HepG2 (cell line): ENCODE measurements at regions not wholly inside any gene's neighbourhood (a gene's known extent, or its start where the extent isn't known, plus 50 kb on each side); places are given as distances from the start of the nearest gene placed in this dataset.

Experiments
- ATAC-seq: fragments of 200-7000 bp; cut with Tn5 transposase; 3 replicates; pipeline ENCODE4 v1.9.1; 2020; ENCODE audit warnings: mild to moderate bottlenecking, moderate library complexity
- BruUV-seq: library from RNA; stranded (reverse); fragments of 400-500 nt; replicated peaks from 2 replicates; lab custom pipeline; 2021; lab: Mats Ljungman, UMichigan
- CTCF ChIA-PET: fragments of 300-600 bp; formaldehyde crosslinking; extraction: SDS; loops from one replicate; lab custom pipeline; 2021; ENCODE audit warnings: low total read pairs, inconsistent platforms, low intra/inter-chr PET ratio; lab: Yijun Ruan, JAX
- POLR2A ChIA-PET: fragments of 350-600 bp; sonication (Branson Sonifier 250); formaldehyde crosslinking; loops from one replicate; lab custom pipeline; 2020; ENCODE audit warnings: antibody characterized with exemption, inconsistent platforms; lab: Yijun Ruan, JAX
- DNase-seq: peaks from one replicate; pipeline ENCODE4 v3.0.0-alpha.2; 2015; ENCODE audit warnings: low spot score
- FAIRE-seq: peaks from 3 replicates; lab custom pipeline; 2011; peaks lifted over from hg19 to GRCh38; lab: Jason Lieb, UNC
- H2AFZ ChIP-seq: one replicate; pipeline ENCODE4 v1.6.1; 2011; ENCODE audit warnings: low read length, inconsistent platforms
- H3K27ac ChIP-seq: fragments of 300-600 bp; 3 replicates; pipeline ENCODE4 v1.8.0; 2011; ENCODE audit warnings: mixed run types, mild to moderate bottlenecking, mixed read lengths, low read length, inconsistent platforms; ENCODE audit not compliant: insufficient read depth; ENCODE audit errors: extremely low read length
- H3K27me3 ChIP-seq, 2 experiments: fragments of 200-600 bp in 1 of 2; 2 replicates in 1 of 2; 3 replicates in 1 of 2; pipeline versions ENCODE4 v1.6.0 to v1.8.0; 2011; ENCODE audit warnings: low read length in 2 of 2, mild to moderate bottlenecking in 2 of 2, moderate library complexity in 2 of 2, inconsistent platforms in 1 of 2; ENCODE audit not compliant: insufficient read depth in 2 of 2, control insufficient read depth in 1 of 2
- H3K36me3 ChIP-seq, 2 experiments: fragments of 200-600 bp in 1 of 2; replicated peaks in 1 of 2; 2 replicates in 1 of 2; 3 replicates in 1 of 2; pipeline versions ENCODE4 v1.5.1 to v1.8.0; 2011; ENCODE audit warnings: low read length in 2 of 2, inconsistent platforms in 1 of 2; ENCODE audit not compliant: insufficient read depth in 2 of 2, control insufficient read depth in 1 of 2
- H3K4me1 ChIP-seq: 2 replicates; pipeline ENCODE4 v1.5.1; 2012; ENCODE audit warnings: low read length, inconsistent platforms; ENCODE audit not compliant: insufficient read depth
- H3K4me2 ChIP-seq: 2 replicates; pipeline ENCODE4 v1.6.0; 2011; ENCODE audit warnings: low read depth, low read length, inconsistent platforms
- H3K4me3 ChIP-seq, 3 experiments: fragments of 200-600 bp in 1 of 3; sonication (generic), shearing (Covaris generic) in 1 of 3; replicated peaks in 1 of 3; 2 replicates each; pipeline ENCODE4 v1.5.1; 2011 to 2016; ENCODE audit warnings: low read length in 3 of 3, inconsistent platforms in 2 of 3, low read depth in 2 of 3, mild to moderate bottlenecking in 2 of 3, control low read depth in 1 of 3, mixed read lengths in 1 of 3; ENCODE audit not compliant: insufficient read depth in 1 of 3
- H3K79me2 ChIP-seq: one replicate; pipeline ENCODE4 v1.6.1; 2011; ENCODE audit warnings: low read length, inconsistent platforms; ENCODE audit not compliant: insufficient read depth
- H3K9ac ChIP-seq: 2 replicates; pipeline ENCODE4 v1.6.0; 2011; ENCODE audit warnings: mild to moderate bottlenecking, low read depth, low read length, inconsistent platforms; ENCODE audit not compliant: insufficient read depth
- H3K9me3 ChIP-seq: 2 replicates; pipeline ENCODE4 v1.5.1; 2012; ENCODE audit warnings: mild to moderate bottlenecking, low read length
- H4K20me1 ChIP-seq: 2 replicates; pipeline ENCODE4 v1.6.0; 2011; ENCODE audit warnings: inconsistent platforms, mild to moderate bottlenecking, low read length, moderate library complexity; ENCODE audit not compliant: insufficient read depth
- FOXM1 ChIP-seq: sonication (generic); formaldehyde crosslinking; IDR thresholded peaks from 2 replicates; pipeline ENCODE4 v1.5.0; 2020; ENCODE audit warnings: missing genetic modification reagents
- MED1 ChIP-seq: sonication (generic); formaldehyde crosslinking; IDR thresholded peaks from 2 replicates; pipeline ENCODE4 v1.4.0; 2020; ENCODE audit warnings: missing genetic modification reagents
- MIXL1 ChIP-seq: IDR thresholded peaks from 2 replicates; pipeline ENCODE4 v1.6.1; 2016
- RBAK ChIP-seq: sonication (generic); formaldehyde crosslinking; IDR thresholded peaks from 2 replicates; pipeline ENCODE4 v1.5.1; 2020; ENCODE audit warnings: mild to moderate bottlenecking, missing genetic modification reagents
- RBM22 ChIP-seq: fragments of 200-400 bp; formaldehyde crosslinking; optimal IDR thresholded peaks from 2 replicates; pipeline ENCODE3; 2017; ENCODE audit warnings: mild to moderate bottlenecking, low read length, moderate library complexity
- ZNF24 ChIP-seq: fragments of 450-650 bp; IDR thresholded peaks from 2 replicates; pipeline ENCODE4 v1.6.1; 2017; ENCODE audit warnings: antibody characterized with exemption, mild to moderate bottlenecking
- ZNF577 ChIP-seq: sonication (generic); formaldehyde crosslinking; IDR thresholded peaks from 2 replicates; pipeline ENCODE4 v1.4.0; 2020; ENCODE audit warnings: mild to moderate bottlenecking, low read depth, missing genetic modification reagents, borderline replicate concordance
- ZNF713 ChIP-seq: sonication (generic); formaldehyde crosslinking; IDR thresholded peaks from 2 replicates; pipeline ENCODE4 v1.4.0; 2020; ENCODE audit warnings: mild to moderate bottlenecking, missing genetic modification reagents
- whole genome bisulfite sequencing: methylation state at CpG from one replicate; pipeline ENCODE4 v1.1.6; 2017; ENCODE audit warnings: low lambda C conversion rate; 5-methylcytosine and 5-hydroxymethylcytosine counted together
- in situ Hi-C: cut with HindIII; loops from 2 replicates; pipeline ENCODE4 v1.10.0; 2017; ENCODE audit warnings: low pct_unique_long_range_greater_than_20kb; ENCODE audit not compliant: extremely low pct_ligation_motif_present
- intact Hi-C: fragments of 100-400 bp; cut with micrococcal nuclease; formaldehyde crosslinking; loops from one replicate; pipeline ENCODE4 v1.10.0; 2022; ENCODE audit not compliant: unreplicated experiment
- TF ChIP-seq, protein P1 (sequence below): sonication (generic); formaldehyde crosslinking; IDR thresholded peaks from one replicate; pipeline ENCODE4 v1.5.1; 2020; ENCODE audit warnings: mild to moderate bottlenecking, missing genetic modification reagents; ENCODE audit errors: not compliant biosample characterization
- TF ChIP-seq, protein P2 (sequence below): sonication (generic); formaldehyde crosslinking; IDR thresholded peaks from 2 replicates; pipeline ENCODE4 v1.8.0; 2022; ENCODE audit warnings: mild to moderate bottlenecking, missing genetic modification reagents, moderate library complexity
- TF ChIP-seq, protein P3 (sequence below): sonication (generic); formaldehyde crosslinking; IDR thresholded peaks from 2 replicates; pipeline ENCODE4 v1.8.1; 2023; ENCODE audit warnings: mild to moderate bottlenecking, inconsistent platforms, moderate library complexity, missing genetic modification reagents, borderline replicate concordance

DNA sequence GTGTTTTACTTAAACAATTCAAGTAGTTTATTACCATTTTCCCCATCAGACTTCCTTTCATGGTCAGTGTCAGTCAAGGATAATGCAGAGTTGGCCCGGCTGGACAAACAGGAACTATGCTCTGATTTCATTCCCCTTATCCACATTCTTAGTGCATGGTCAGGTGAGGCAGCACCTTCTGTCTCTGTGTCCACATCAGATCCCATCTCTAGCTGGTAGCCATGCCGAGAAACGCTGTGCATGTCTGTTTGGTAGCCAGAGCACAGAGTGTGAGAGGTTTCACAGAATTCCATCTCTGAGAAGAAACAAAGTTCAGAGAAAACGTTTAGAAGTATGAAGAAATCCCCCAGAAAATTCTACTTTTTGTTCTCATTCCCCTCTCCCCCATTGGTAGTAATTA, 423.7 kb upstream of the TEX13C start:
- Histone ChIP-seq H3K27me3 (no peaks in the 10 kb centered on the region), H3K4me1 (no peaks in the 10 kb centered on the region), H2AFZ (no peak overlapping the region), H3K9ac (no peak overlapping the region), H3K79me2 (no peaks in the 10 kb centered on the region), H3K4me2 (no peak overlapping the region), H3K36me3 (no peaks in the 10 kb centered on the region), H3K4me3 (no peak overlapping the region), H3K9me3 (no peaks in the 10 kb centered on the region), H3K27ac (no peak overlapping the region), H4K20me1 (no peaks in the 10 kb centered on the region)
- in situ Hi-C loops (no loop called here), intact Hi-C loops (no loop called here)
- ATAC-seq, result no peak
- CTCF ChIA-PET, result no interaction called here
- POLR2A ChIA-PET, result no interaction called here
- DNase-seq, result no peak
- no TSS peak for BruUV-seq
- FAIRE-seq, result no peak
- WGBS, result 0% methylated on average over 2 of the region's 4 CpGs
- no peak for TF ChIP-seq RBAK (CRISPR knock-in tag)
- TF ChIP-seq FOXM1 (CRISPR knock-in tag), result no peak
- no peak for TF ChIP-seq ZNF577 (CRISPR knock-in tag)
- TF ChIP-seq, protein P1, sequence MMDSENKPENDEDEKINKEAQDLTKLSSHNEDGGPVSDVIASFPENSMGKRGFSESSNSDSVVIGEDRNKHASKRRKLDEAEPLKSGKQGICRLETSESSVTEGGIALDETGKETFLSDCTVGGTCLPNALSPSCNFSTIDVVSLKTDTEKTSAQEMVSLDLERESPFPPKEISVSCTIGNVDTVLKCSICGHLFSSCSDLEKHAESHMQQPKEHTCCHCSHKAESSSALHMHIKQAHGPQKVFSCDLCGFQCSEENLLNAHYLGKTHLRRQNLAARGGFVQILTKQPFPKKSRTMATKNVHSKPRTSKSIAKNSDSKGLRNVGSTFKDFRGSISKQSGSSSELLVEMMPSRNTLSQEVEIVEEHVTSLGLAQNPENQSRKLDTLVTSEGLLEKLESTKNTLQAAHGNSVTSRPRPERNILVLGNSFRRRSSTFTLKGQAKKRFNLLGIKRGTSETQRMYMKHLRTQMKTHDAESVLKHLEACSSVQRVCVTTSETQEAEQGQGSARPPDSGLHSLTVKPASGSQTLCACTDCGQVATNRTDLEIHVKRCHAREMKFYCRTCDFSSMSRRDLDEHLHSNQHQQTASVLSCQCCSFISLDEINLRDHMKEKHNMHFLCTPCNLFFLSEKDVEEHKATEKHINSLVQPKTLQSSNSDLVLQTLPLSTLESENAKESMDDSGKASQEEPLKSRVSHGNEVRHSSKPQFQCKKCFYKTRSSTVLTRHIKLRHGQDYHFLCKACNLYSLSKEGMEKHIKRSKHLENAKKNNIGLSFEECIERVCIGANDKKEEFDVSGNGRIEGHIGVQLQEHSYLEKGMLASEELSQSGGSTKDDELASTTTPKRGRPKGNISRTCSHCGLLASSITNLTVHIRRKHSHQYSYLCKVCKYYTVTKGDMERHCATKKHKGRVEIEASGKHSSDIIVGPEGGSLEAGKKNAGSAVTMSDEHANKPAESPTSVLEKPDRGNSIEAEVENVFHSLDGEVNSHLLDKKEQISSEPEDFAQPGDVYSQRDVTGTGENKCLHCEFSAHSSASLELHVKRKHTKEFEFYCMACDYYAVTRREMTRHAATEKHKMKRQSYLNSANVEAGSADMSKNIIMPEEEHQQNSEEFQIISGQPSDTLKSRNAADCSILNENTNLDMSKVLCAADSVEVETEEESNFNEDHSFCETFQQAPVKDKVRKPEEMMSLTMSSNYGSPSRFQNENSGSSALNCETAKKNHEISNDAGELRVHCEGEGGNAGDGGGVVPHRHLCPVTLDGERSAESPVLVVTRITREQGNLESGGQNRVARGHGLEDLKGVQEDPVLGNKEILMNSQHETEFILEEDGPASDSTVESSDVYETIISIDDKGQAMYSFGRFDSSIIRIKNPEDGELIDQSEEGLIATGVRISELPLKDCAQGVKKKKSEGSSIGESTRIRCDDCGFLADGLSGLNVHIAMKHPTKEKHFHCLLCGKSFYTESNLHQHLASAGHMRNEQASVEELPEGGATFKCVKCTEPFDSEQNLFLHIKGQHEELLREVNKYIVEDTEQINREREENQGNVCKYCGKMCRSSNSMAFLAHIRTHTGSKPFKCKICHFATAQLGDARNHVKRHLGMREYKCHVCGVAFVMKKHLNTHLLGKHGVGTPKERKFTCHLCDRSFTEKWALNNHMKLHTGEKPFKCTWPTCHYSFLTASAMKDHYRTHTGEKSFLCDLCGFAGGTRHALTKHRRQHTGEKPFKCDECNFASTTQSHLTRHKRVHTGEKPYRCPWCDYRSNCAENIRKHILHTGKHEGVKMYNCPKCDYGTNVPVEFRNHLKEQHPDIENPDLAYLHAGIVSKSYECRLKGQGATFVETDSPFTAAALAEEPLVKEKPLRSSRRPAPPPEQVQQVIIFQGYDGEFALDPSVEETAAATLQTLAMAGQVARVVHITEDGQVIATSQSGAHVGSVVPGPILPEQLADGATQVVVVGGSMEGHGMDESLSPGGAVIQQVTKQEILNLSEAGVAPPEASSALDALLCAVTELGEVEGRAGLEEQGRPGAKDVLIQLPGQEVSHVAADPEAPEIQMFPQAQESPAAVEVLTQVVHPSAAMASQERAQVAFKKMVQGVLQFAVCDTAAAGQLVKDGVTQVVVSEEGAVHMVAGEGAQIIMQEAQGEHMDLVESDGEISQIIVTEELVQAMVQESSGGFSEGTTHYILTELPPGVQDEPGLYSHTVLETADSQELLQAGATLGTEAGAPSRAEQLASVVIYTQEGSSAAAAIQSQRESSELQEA (CRISPR knock-in tag), result no peak
- no peak for TF ChIP-seq ZNF24
- no peak for TF ChIP-seq RBM22
- TF ChIP-seq MED1, result no peak
- TF ChIP-seq, protein P2, sequence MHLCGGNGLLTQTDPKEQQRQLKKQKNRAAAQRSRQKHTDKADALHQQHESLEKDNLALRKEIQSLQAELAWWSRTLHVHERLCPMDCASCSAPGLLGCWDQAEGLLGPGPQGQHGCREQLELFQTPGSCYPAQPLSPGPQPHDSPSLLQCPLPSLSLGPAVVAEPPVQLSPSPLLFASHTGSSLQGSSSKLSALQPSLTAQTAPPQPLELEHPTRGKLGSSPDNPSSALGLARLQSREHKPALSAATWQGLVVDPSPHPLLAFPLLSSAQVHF (CRISPR knock-in tag), result no peak
- no peak for TF ChIP-seq MIXL1
- TF ChIP-seq, protein P3, sequence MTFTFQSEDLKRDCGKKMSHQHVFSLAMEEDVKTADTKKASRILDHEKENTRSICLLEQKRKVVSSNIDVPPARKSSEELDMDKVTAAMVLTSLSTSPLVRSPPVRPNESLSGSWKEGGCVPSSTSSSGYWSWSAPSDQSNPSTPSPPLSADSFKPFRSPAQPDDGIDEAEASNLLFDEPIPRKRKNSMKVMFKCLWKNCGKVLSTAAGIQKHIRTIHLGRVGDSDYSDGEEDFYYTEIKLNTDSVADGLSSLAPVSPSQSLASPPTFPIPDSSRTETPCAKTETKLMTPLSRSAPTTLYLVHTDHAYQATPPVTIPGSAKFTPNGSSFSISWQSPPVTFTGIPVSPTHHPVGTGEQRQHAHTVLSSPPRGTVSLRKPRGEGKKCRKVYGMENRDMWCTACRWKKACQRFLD (CRISPR knock-in tag), result no peak
- no peak for TF ChIP-seq ZNF713
